ENCODE measurements at regions not wholly inside any gene's neighbourhood (a gene's known extent, or its start where the extent isn't known, plus 50 kb on each side); places are given as distances from the start of the nearest gene placed in this dataset.

DNA sequence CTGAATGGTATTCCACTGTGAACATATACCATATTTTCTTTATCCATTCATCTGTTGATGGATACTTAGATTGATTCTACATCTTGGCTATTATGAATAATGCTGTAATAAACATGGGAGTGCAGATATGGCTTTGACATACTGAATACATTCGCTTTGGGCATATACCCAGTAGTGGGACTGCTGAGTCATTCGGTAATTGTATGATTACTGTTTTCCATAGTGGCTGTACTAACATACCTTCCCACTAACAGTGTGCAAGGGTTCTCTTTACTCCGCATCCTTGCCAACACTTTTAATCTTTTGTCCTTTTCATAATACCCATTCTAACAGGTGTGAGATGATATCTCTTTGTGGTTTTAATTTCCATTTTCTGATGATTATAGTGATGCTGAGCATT is 98.2 kb upstream of the ESR1 start:
- H3K4me3 ChIP-seq, result no peak overlapping the region
- no peak for DNase-seq
- TF ChIP-seq, protein P1, sequence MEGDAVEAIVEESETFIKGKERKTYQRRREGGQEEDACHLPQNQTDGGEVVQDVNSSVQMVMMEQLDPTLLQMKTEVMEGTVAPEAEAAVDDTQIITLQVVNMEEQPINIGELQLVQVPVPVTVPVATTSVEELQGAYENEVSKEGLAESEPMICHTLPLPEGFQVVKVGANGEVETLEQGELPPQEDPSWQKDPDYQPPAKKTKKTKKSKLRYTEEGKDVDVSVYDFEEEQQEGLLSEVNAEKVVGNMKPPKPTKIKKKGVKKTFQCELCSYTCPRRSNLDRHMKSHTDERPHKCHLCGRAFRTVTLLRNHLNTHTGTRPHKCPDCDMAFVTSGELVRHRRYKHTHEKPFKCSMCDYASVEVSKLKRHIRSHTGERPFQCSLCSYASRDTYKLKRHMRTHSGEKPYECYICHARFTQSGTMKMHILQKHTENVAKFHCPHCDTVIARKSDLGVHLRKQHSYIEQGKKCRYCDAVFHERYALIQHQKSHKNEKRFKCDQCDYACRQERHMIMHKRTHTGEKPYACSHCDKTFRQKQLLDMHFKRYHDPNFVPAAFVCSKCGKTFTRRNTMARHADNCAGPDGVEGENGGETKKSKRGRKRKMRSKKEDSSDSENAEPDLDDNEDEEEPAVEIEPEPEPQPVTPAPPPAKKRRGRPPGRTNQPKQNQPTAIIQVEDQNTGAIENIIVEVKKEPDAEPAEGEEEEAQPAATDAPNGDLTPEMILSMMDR (IDR thresholded peaks at IDR 0.05; ENCODE audit: borderline replicate concordance), result no peak
- no peaks in the 10 kb centered on the region for H3K36me3 ChIP-seq
- peaks cover 34% of the 10 kb centered on the region for H3K9me3 ChIP-seq (replicated peaks)
- no peak overlapping the region for H3K27ac ChIP-seq (replicated peaks)
- H3K4me1 ChIP-seq, result no peaks in the 10 kb centered on the region
- intact Hi-C loops (cut with micrococcal nuclease), result no loop called here
- H3K27me3 ChIP-seq (ENCODE audit: low read depth), result peaks cover 17% of the 10 kb centered on the region

DNA sequence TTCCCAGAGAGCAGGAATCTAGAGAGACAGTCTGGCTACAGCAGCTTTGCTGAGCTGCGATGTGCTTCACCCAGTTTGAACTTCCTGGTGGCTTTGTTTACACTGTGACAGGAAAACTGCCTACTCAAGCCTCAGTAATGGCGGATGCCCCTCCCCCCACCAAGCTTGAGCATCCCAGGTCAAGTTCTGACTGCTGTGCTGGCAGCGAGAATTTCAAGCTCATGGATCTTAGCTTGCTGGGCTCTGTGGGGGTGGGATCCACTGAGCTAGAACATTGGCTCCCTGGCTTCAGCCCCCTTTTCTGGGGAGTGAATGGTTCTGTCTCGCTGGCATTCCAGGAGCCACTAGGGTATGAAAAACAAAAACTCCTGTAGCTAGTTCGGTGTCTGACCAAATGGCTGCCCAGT is 91.0 kb upstream of the ESR1 start:
- no peaks in the 10 kb centered on the region for H3K4me1 ChIP-seq
- peaks cover 30% of the 10 kb centered on the region for H3K9me3 ChIP-seq (replicated peaks)
- TF ChIP-seq, protein P1 (IDR thresholded peaks at IDR 0.05; ENCODE audit: borderline replicate concordance), result no peak
- H3K4me3 ChIP-seq, result no peak overlapping the region
- no peak overlapping the region for H3K27ac ChIP-seq (replicated peaks)
- intact Hi-C loops (cut with micrococcal nuclease), result no loop called here
- no peak for DNase-seq
- no peaks in the 10 kb centered on the region for H3K27me3 ChIP-seq (ENCODE audit: low read depth)
- no peaks in the 10 kb centered on the region for H3K36me3 ChIP-seq

DNA sequence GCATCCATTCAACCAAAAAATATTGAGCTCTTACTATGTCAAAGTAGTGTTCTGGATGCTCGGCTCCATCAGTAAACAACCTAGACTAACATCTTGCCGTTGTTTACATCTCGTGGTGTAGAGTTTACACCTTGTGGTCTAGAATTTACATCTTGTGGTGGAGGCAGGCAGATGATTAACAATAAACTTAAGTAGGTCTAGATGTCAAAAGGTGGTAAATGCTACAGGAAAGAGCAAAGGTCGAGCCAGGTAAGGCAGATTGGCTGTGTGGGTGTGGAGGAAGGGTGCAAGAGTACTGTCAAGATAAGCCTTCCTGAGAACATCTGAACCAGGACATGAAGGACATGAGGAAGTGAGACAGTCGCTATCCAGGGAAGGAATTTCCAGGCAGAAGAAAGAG is 88.4 kb upstream of the ESR1 start:
- Histone ChIP-seq H3K27ac (replicated peaks) (no peak overlapping the region), H3K4me1 (no peaks in the 10 kb centered on the region), H3K36me3 (no peaks in the 10 kb centered on the region), H3K27me3 (ENCODE audit: low read depth) (no peaks in the 10 kb centered on the region), H3K4me3 (no peak overlapping the region), H3K9me3 (replicated peaks) (peaks cover 10% of the 10 kb centered on the region)
- intact Hi-C loops (cut with micrococcal nuclease), result no loop called here
- DNase-seq, result no peak
- TF ChIP-seq, protein P1 (IDR thresholded peaks at IDR 0.05; ENCODE audit: borderline replicate concordance), result no peak

DNA sequence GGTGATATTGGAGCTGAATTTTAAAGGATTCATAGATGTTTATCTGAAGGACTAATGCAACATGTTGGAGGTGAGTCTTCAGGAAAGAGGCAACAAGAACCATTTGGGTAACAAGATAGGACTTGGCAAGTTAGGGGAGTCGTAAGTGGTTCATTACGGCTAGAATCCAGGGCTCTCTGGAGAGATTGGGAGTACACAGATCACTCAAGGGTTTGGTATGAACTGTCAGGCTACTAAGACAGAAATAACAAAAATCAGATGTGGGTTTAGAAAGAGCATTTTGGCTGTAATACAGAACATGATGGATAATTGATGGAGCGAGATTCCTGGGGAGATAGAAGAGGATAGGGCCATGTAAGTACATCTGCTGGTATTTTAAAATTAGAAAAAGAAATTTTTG is 86.3 kb upstream of the ESR1 start:
- no peaks in the 10 kb centered on the region for H3K9me3 ChIP-seq (replicated peaks)
- no peaks in the 10 kb centered on the region for H3K36me3 ChIP-seq
- H3K27me3 ChIP-seq (ENCODE audit: low read depth), result no peaks in the 10 kb centered on the region
- intact Hi-C loops (cut with micrococcal nuclease), result no loop called here
- TF ChIP-seq, protein P1 (IDR thresholded peaks at IDR 0.05; ENCODE audit: borderline replicate concordance), result no peak
- H3K27ac ChIP-seq (replicated peaks), result no peak overlapping the region
- DNase-seq, result no peak
- H3K4me1 ChIP-seq, result no peaks in the 10 kb centered on the region
- no peak overlapping the region for H3K4me3 ChIP-seq

DNA sequence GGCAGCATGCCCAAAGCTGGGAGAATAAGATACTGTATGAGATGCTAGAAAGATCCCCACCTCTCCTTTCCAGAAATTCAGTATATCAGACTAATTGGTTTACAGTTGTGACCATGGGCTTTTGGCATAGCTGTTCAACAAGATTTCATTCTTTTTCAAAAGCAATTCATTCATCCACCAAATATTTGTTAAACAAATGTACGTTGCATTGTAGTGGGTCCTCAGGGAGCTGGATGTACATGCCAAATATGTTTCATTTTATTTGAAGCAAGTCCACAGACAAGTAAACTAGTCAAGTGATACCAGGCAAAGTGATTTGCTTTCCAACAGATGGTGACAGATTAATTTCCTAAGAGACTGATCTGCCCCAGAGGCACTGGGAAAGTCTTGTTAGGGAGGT is 85.8 kb upstream of the ESR1 start:
- no peak for DNase-seq
- Histone ChIP-seq H3K4me1 (no peaks in the 10 kb centered on the region), H3K27ac (replicated peaks) (no peak overlapping the region), H3K27me3 (ENCODE audit: low read depth) (no peaks in the 10 kb centered on the region), H3K36me3 (no peaks in the 10 kb centered on the region), H3K4me3 (no peak overlapping the region), H3K9me3 (replicated peaks) (no peaks in the 10 kb centered on the region)
- intact Hi-C loops (cut with micrococcal nuclease), result no loop called here
- TF ChIP-seq, protein P1 (IDR thresholded peaks at IDR 0.05; ENCODE audit: borderline replicate concordance), result no peak

DNA sequence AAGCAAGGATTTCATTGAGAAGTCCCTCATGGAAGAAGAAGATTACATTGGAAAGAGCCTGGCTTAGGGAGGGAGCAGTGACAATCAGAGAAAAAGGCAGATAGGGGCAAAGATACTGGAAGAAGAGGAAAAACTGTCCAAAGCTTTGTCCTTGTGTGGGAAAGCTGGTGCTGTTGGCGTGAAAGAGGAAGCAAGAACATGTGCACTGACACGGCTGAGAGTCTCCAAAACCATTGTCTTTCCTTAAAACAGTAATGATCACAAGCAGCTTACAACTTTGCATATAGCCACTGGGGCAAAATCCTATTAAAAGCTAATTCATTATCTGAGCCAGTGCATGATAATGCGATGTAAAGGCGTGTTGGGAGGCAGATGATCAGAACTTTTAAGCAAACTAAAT is 85.1 kb upstream of the ESR1 start:
- no peak for DNase-seq
- H3K36me3 ChIP-seq, result no peaks in the 10 kb centered on the region
- H3K4me1 ChIP-seq, result no peaks in the 10 kb centered on the region
- H3K27ac ChIP-seq (replicated peaks), result no peak overlapping the region
- no peaks in the 10 kb centered on the region for H3K27me3 ChIP-seq (ENCODE audit: low read depth)
- intact Hi-C loops (cut with micrococcal nuclease), result no loop called here
- no peak overlapping the region for H3K4me3 ChIP-seq
- TF ChIP-seq, protein P1 (IDR thresholded peaks at IDR 0.05; ENCODE audit: borderline replicate concordance), result no peak
- H3K9me3 ChIP-seq (replicated peaks), result no peaks in the 10 kb centered on the region

Measured in left ventricle myocardium inferior (tissue), 1 donor.